Transverse colon (tissue), 4 donors: ENCODE measurements at regions not wholly inside any gene's neighbourhood (a gene's known extent, or its start where the extent isn't known, plus 50 kb on each side); places are given as distances from the start of the nearest gene placed in this dataset.

Experiments
- CTCF ChIP-seq, 5 experiments: fragments of 200-600 bp in 3 of 5; fragments of 450-650 bp in 2 of 5; sonication (generic) in 3 of 5; IDR thresholded peaks; 1 replicate in 2 of 5; 2 replicates in 3 of 5; pipeline ENCODE4 v1.5.1; 2016 to 2017; ENCODE audit warnings: antibody characterized with exemption in 5 of 5, inconsistent platforms in 3 of 5, mild to moderate bottlenecking in 2 of 5, moderate library complexity in 1 of 5
- EP300 ChIP-seq: sonication (generic); formaldehyde crosslinking; IDR thresholded peaks from one replicate; pipeline ENCODE4 v1.6.1; 2017; ENCODE audit warnings: antibody characterized with exemption, low read depth
- POLR2A ChIP-seq: fragments of 450-650 bp; IDR thresholded peaks from one replicate; pipeline ENCODE4 v1.6.1; 2016; ENCODE audit warnings: antibody characterized with exemption, mild to moderate bottlenecking, moderate library complexity
- POLR2AphosphoS5 ChIP-seq, 3 donors: sonication (generic); formaldehyde crosslinking; IDR thresholded peaks; one replicate each; pipeline ENCODE4 v1.6.1; 2016; ENCODE audit warnings: antibody characterized with exemption in 3 of 3

DNA sequence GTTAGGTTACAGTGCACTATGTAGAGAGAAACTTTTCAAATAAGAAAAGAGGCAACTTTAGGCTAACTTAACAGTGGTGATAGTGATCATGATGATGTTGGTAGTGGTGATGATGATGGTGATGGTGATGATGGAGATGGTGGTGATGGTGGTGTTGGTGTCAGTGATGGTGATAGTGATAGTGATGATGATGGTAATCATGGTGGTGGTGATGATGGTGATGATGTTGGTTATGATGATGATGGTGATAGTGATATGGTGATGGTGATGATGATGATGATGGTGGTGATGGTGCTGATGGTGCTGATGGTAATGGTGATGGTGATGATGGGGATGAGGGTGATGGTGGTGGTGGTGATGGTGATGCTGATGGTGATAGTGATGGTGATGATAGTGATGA lies 107.4 kb downstream of the DLL1 start:
- TF ChIP-seq CTCF (IDR thresholded peaks at IDR 0.05) (no peak), POLR2A (no peak), POLR2AphosphoS5 (IDR thresholded peaks at IDR 0.05) (no peak), EP300 (no peak)
